Cerebellar cortex (tissue), 1 donor: ENCODE measurements at regions not wholly inside any gene's neighbourhood (a gene's known extent, or its start where the extent isn't known, plus 50 kb on each side); places are given as distances from the start of the nearest gene placed in this dataset.
"Not testable (repeated sequence)": the region's sequence is repeated elsewhere in the genome, so short reads cannot be mapped to it uniquely, and the experiment has no call there.

Experiments used
- DNase-seq: peaks from one replicate; pipeline ENCODE4 v3.0.0-alpha.2; 2015; ENCODE audit warnings: low spot score

- DNase-seq: no peak
Observed at GRCh38 chr13:82593239-82593638, 1289.0 kb downstream of the SLITRK1 start.

- DNase-seq: no peak
Observed at GRCh38 chr13:82571653-82572052, 1310.6 kb downstream of the SLITRK1 start.

GRCh38 chr13:82569581-82569980 lies 1312.7 kb downstream of the SLITRK1 start:
- no peak for DNase-seq

- no peak for DNase-seq
Observed at GRCh38 chr13:82566864-82567263, 1315.4 kb downstream of the SLITRK1 start.

GRCh38 chr13:82565201-82565600 lies 1317.1 kb downstream of the SLITRK1 start:
- DNase-seq: no peak

- DNase-seq: no peak
Observed at GRCh38 chr13:82560889-82561288, 1321.4 kb downstream of the SLITRK1 start.

- no peak for DNase-seq
Observed at GRCh38 chr13:82522872-82523271, 1359.4 kb downstream of the SLITRK1 start.

- no peak for DNase-seq
Observed at GRCh38 chr13:82506805-82507414, 1375.4 kb downstream of the SLITRK1 start.

GRCh38 chr13:82501834-82502233 lies 1380.4 kb downstream of the SLITRK1 start:
- no peak for DNase-seq

GRCh38 chr13:82480415-82480814 lies 1401.9 kb downstream of the SLITRK1 start:
- no peak for DNase-seq

- DNase-seq: no peak
Observed at GRCh38 chr13:82477436-82477835, 1404.8 kb downstream of the SLITRK1 start.

- no peak for DNase-seq
Observed at GRCh38 chr13:82467626-82468025, 1414.6 kb downstream of the SLITRK1 start.

- not testable (repeated sequence) for DNase-seq
Observed at GRCh38 chr13:82459575-82459974, 1422.7 kb downstream of the SLITRK1 start.

- DNase-seq: no peak
Observed at GRCh38 chr13:82458169-82458568, 1424.1 kb downstream of the SLITRK1 start.

- not testable (repeated sequence) for DNase-seq
Observed at GRCh38 chr13:82457548-82457947, 1424.7 kb downstream of the SLITRK1 start.

- no peak for DNase-seq
Observed at GRCh38 chr13:82447416-82448077, 1434.7 kb downstream of the SLITRK1 start.

- DNase-seq: no peak
Observed at GRCh38 chr13:82439159-82439904, 1442.9 kb downstream of the SLITRK1 start.

- DNase-seq: no peak
Observed at GRCh38 chr13:82438320-82438719, 1444.0 kb downstream of the SLITRK1 start.

- DNase-seq: no peak
Observed at GRCh38 chr13:82436099-82436585, 1446.1 kb downstream of the SLITRK1 start.

GRCh38 chr13:82432949-82433348 lies 1449.3 kb downstream of the SLITRK1 start:
- no peak for DNase-seq

GRCh38 chr13:82412749-82413148 lies 1469.5 kb downstream of the SLITRK1 start:
- no peak for DNase-seq

- no peak for DNase-seq
Observed at GRCh38 chr13:82407321-82407720, 1475.0 kb downstream of the SLITRK1 start.

- no peak for DNase-seq
Observed at GRCh38 chr13:82374719-82375118, 1507.6 kb downstream of the SLITRK1 start.
